AG04450 (cell line): ENCODE measurements at regions not wholly inside any gene's neighbourhood (a gene's known extent, or its start where the extent isn't known, plus 50 kb on each side); places are given as distances from the start of the nearest gene placed in this dataset.

ENCODE experiments used
- CTCF ChIA-PET: fragments of 300-600, 350-600 bp; formaldehyde crosslinking; extraction: SDS; loops from one replicate; lab custom pipeline; 2022; ENCODE audit warnings: antibody characterized with exemption, inconsistent platforms; lab: Charles Lee
- POLR2A ChIA-PET: fragments of 350-600 bp; formaldehyde crosslinking; extraction: SDS; loops from one replicate; lab custom pipeline; 2021; ENCODE audit warnings: antibody characterized with exemption, inconsistent platforms; lab: Yijun Ruan, JAX
- DNase-seq: peaks from one replicate; pipeline ENCODE4 v3.0.0-alpha.2; 2011; ENCODE audit warnings: low read depth, low spot score
- H3K27ac ChIP-seq: one replicate; pipeline ENCODE4 v1.5.1; 2012; ENCODE audit warnings: low read depth, low read length, control low read depth
- H3K27me3 ChIP-seq: one replicate; pipeline ENCODE4 v1.6.0; 2012; ENCODE audit warnings: low read length; ENCODE audit not compliant: control insufficient read depth, insufficient read depth
- H3K4me3 ChIP-seq: 2 replicates; pipeline ENCODE4 v1.5.1; 2011; ENCODE audit warnings: mild to moderate bottlenecking, low read depth, low read length, control low read depth
- H3K9me3 ChIP-seq: 2 replicates; pipeline ENCODE4 v1.5.1; 2012; ENCODE audit warnings: low read length; ENCODE audit not compliant: control insufficient read depth, insufficient read depth
- TF ChIP-seq, protein P1 (sequence below): IDR thresholded peaks from 2 replicates; pipeline ENCODE4 v1.5.1; 2011; ENCODE audit warnings: low read depth, low read length, control low read depth, inconsistent platforms

DNA sequence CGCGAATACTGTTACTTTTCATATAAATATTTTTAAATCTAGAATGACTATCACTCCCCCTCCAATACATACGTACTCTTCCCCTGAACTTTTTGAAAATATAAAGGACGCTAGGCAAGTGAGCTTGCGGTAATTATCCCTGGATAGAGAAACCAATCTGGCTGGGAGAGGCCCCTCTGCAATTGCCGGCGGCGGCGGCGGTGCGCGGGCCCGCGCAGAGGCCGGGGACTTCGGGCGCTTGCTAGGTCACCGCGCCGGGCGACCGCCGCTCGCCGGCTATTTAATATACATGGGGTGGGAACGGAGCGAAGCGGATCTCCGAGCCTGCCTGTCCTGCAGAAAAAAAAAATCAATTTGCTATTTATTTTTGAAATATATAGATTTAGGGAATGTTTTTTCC lies 416.3 kb upstream of the ESRRG start:
- ChIA-PET CTCF (no interaction called here), POLR2A (no interaction called here)
- Histone ChIP-seq H3K4me3 (no peak overlapping the region), H3K27me3 (peaks cover 60% of the 10 kb centered on the region), H3K9me3 (peaks cover 10% of the 10 kb centered on the region), H3K27ac (no peak overlapping the region)
- no peak for DNase-seq
- TF ChIP-seq, protein P1, sequence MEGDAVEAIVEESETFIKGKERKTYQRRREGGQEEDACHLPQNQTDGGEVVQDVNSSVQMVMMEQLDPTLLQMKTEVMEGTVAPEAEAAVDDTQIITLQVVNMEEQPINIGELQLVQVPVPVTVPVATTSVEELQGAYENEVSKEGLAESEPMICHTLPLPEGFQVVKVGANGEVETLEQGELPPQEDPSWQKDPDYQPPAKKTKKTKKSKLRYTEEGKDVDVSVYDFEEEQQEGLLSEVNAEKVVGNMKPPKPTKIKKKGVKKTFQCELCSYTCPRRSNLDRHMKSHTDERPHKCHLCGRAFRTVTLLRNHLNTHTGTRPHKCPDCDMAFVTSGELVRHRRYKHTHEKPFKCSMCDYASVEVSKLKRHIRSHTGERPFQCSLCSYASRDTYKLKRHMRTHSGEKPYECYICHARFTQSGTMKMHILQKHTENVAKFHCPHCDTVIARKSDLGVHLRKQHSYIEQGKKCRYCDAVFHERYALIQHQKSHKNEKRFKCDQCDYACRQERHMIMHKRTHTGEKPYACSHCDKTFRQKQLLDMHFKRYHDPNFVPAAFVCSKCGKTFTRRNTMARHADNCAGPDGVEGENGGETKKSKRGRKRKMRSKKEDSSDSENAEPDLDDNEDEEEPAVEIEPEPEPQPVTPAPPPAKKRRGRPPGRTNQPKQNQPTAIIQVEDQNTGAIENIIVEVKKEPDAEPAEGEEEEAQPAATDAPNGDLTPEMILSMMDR, result no peak

DNA sequence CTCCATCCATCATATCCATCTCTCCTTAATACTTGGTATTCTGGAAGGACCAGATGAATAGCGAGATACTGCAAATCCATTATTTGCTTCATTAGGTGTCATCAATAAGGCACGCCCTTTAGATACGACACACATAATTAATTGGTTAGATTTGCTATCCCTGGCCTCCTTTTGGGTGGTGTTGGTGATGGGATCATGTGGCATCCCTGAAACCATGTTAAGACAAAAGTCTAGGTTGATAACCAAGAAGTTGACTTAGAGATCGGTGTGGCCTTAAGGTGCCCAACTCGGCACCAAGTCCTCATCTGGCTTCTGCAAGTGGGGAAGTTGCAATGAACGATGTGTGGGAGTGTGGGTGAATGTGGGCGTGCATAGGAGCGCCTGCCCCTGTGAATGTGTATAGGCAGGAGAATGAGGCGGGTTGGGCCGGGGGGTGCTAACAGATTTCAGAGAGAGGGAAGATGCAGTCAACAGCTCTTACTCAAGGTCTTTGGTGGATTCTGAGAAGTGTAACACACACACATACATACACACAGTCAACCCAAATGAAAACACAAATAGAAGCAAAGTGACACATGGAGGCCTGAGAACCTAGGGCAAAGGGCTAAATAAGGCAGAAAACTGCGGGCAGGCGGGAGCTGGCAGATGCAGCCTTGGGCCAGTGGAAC lies 415.7 kb upstream of the ESRRG start:
- Histone ChIP-seq H3K27me3 (peaks cover 63% of the 10 kb centered on the region), H3K27ac (no peak overlapping the region), H3K9me3 (peaks cover 10% of the 10 kb centered on the region), H3K4me3 (no peak overlapping the region)
- ChIA-PET CTCF (no interaction called here), POLR2A (no interaction called here)
- no peak for DNase-seq
- TF ChIP-seq, protein P1, result no peak

DNA sequence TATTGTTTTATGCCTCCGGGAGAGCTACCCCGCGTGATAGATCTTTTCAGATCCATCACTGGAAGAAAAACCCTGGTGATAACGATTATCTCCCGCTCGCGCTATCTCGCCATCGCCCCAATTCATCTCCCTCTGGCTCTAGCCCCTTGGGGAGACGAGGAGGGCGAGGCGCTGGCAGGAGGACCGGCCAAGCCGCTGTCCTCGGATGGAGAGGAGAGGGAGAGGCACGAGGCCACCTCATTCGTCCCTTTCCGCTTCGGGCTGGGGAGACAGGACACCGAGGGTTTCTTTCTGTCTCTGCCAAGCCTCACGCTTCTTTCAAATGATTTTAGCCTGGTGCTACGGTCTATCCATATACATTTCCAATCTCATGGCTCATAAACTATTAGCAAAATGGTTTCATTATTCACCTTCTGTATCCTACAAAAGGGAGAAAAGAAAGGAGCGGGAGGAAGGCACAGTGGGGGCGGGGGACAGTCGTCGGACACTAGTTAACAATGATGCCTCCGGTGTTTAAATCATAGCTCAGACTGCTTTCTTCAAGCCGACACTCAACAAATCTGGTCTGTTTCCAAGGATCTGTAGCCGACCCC lies 415.0 kb upstream of the ESRRG start:
- TF ChIP-seq, protein P1, result no peak
- Histone ChIP-seq H3K27me3 (peaks cover 69% of the 10 kb centered on the region), H3K4me3 (no peak overlapping the region), H3K27ac (no peak overlapping the region), H3K9me3 (peaks cover 10% of the 10 kb centered on the region)
- no peak for DNase-seq
- CTCF ChIA-PET, result no interaction called here
- POLR2A ChIA-PET, result no interaction called here

DNA sequence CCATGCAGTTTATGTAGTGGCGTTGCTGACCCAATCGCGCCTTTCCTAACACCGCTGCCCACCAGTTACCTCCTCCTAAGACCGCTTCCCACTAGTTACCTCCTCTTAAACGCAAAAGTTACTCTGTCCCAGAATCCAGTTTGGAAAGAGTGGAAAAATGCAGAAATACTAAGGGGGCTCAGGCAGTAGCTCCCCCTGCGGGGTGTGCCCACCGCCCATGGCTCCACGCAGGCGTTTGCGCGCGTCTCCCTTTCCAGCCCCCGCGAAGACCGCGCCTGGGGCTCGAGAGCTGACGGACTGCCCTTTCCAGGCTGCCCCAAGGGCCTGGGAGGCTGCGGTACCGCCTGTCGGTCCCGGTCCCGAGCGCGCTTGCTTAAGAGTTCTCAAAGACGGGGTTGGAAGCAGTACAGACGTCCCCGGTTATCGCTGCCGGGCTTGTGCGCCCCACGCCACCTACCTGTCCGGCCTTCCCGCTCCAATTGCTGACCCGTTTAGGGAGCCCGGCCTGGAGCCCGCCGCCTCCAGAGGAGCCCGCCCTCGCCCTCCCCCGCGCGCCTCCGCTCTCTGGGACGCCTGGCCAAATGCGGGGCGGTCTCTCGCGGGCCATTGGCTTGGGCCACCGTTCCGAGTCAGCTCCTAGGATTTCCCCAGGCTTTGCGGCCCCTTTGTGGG lies 414.1 kb upstream of the ESRRG start:
- H3K9me3 ChIP-seq, result peaks cover 10% of the 10 kb centered on the region
- H3K27ac ChIP-seq, result no peak overlapping the region
- peaks cover 78% of the 10 kb centered on the region for H3K27me3 ChIP-seq
- ChIA-PET CTCF (no interaction called here), POLR2A (no interaction called here)
- no peak overlapping the region for H3K4me3 ChIP-seq
- TF ChIP-seq, protein P1, result no peak
- no peak for DNase-seq

DNA sequence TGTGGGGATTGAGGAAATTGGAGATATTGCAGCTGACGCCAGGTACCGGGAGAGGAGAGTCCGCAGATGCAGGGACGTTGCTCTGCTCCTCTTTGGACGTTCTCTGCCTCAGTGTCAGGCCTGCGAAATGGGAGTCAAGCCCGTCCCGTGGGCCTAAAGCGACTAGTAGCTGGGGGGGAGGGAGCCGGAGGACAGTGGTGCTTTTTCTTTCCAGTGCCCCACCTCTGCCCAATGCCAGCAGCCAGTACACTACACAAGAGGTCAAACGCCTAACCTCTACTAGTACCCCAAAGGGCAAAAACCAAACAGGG lies 413.6 kb upstream of the ESRRG start:
- no peak overlapping the region for H3K4me3 ChIP-seq
- peaks cover 81% of the 10 kb centered on the region for H3K27me3 ChIP-seq
- peaks cover 10% of the 10 kb centered on the region for H3K9me3 ChIP-seq
- CTCF ChIA-PET, result no interaction called here
- DNase-seq, result no peak
- POLR2A ChIA-PET, result no interaction called here
- TF ChIP-seq, protein P1, result no peak
- no peak overlapping the region for H3K27ac ChIP-seq
